Gastrocnemius medialis (tissue), 4 donors: ENCODE measurements at regions not wholly inside any gene's neighbourhood (a gene's known extent, or its start where the extent isn't known, plus 50 kb on each side); places are given as distances from the start of the nearest gene placed in this dataset.
"Not testable (repeated sequence)": the region's sequence is repeated elsewhere in the genome, so short reads cannot be mapped to it uniquely, and the experiment has no call there.

ENCODE experiments used
- ATAC-seq, 2 donors: fragments of 150-250 bp; one replicate each; pipeline ENCODE4 v1.9.1; 2016
- DNase-seq, 2 donors: peaks; one replicate each; pipeline ENCODE4 v3.0.0-alpha.2; 2019
- H3K27ac ChIP-seq, 4 donors: fragments of 200-600 bp; sonication (generic); 1 replicate in 1 of 4; 2 replicates in 3 of 4; pipeline ENCODE4 v1.5.1; 2016 to 2018; ENCODE audit warnings: mild to moderate bottlenecking in 2 of 4, moderate library complexity in 1 of 4
- H3K27me3 ChIP-seq, 3 donors: fragments of 200-600 bp; sonication (generic) in 2 of 3; 1 replicate in 1 of 3; 2 replicates in 2 of 3; pipeline versions ENCODE4 v1.5.1 to v1.6.0; 2016 to 2019; ENCODE audit warnings: mild to moderate bottlenecking in 1 of 3, moderate library complexity in 1 of 3
- H3K36me3 ChIP-seq, 2 donors: fragments of 200-600 bp; sonication (generic) in 1 of 2; one replicate each; pipeline ENCODE4 v1.5.1; 2017 to 2018
- H3K4me1 ChIP-seq, 2 donors: fragments of 200-600 bp; sonication (generic) in 1 of 2; one replicate each; pipeline ENCODE4 v1.5.1; 2016 to 2017; ENCODE audit warnings: mild to moderate bottlenecking in 2 of 2
- H3K4me3 ChIP-seq, 4 donors: fragments of 200-600 bp; sonication (generic) in 3 of 4; 1 replicate in 1 of 4; 2 replicates in 3 of 4; pipeline ENCODE4 v1.5.1; 2016 to 2019; ENCODE audit warnings: mild to moderate bottlenecking in 2 of 4
- H3K9me3 ChIP-seq, 3 donors: fragments of 200-600 bp; sonication (generic) in 2 of 3; 1 replicate in 1 of 3; 2 replicates in 2 of 3; pipeline ENCODE4 v1.5.1; 2016 to 2019
- POLR2A ChIP-seq, 2 donors: fragments of 450-650 bp; IDR thresholded peaks; one replicate each; pipeline ENCODE4 v1.6.1; 2017; ENCODE audit warnings: antibody characterized with exemption in 2 of 2, mild to moderate bottlenecking in 2 of 2, moderate library complexity in 2 of 2
- in situ Hi-C, 4 donors: fragments of 200-750 bp; cut with MboI; loops; one replicate each; pipeline versions ENCODE4 v1.15.0 to v1.8.0; 2017; ENCODE audit warnings: low sequenced_read_pairs in 4 of 4
- intact Hi-C: fragments of 100-400 bp; cut with DNase I; formaldehyde crosslinking; loops from one replicate; pipeline ENCODE4 v1.15.1; 2023; ENCODE audit warnings: low total_unique reads
- TF ChIP-seq, protein P1 (sequence below), 5 experiments: fragments of 450-650 bp in 3 of 5; fragments of 200-600 bp in 2 of 5; sonication (generic) in 2 of 5; IDR thresholded peaks in 4 of 5; conservative IDR thresholded peaks in 1 of 5; 1 replicate in 4 of 5; 2 replicates in 1 of 5; pipeline ENCODE4 v1.5.1; 2016 to 2019; ENCODE audit warnings: antibody characterized with exemption in 5 of 5, mild to moderate bottlenecking in 3 of 5, moderate library complexity in 3 of 5

DNA sequence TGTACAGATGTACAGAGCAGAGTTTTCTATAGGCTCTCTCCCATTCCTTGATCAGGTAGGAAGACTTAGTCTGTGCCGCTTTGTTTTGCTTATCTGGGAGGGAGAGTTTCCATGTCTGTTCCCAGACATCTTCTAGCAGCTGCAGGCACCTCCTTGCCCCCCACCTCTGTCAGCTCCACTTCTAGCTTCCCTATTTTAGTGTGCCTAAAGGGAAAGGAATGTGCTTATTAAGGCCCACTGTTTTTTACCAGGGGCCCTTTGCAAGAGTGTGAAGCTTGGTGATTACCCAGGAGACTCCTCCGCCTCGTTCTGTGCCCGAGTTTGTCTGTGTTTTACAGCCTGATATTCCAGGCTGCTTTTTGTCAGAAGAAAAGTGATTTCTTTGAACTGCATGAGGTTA, 1984.4 kb downstream of the OLFM4 start:
- no peaks in the 10 kb centered on the region for H3K27me3 ChIP-seq
- DNase-seq: no peak
- no peaks in the 10 kb centered on the region for H3K4me1 ChIP-seq
- H3K27ac ChIP-seq: no peak overlapping the region
- TF ChIP-seq, protein P1, sequence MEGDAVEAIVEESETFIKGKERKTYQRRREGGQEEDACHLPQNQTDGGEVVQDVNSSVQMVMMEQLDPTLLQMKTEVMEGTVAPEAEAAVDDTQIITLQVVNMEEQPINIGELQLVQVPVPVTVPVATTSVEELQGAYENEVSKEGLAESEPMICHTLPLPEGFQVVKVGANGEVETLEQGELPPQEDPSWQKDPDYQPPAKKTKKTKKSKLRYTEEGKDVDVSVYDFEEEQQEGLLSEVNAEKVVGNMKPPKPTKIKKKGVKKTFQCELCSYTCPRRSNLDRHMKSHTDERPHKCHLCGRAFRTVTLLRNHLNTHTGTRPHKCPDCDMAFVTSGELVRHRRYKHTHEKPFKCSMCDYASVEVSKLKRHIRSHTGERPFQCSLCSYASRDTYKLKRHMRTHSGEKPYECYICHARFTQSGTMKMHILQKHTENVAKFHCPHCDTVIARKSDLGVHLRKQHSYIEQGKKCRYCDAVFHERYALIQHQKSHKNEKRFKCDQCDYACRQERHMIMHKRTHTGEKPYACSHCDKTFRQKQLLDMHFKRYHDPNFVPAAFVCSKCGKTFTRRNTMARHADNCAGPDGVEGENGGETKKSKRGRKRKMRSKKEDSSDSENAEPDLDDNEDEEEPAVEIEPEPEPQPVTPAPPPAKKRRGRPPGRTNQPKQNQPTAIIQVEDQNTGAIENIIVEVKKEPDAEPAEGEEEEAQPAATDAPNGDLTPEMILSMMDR (IDR thresholded peaks at IDR 0.05 in 4 of 5, conservative IDR thresholded peaks at IDR 0.05 in 1 of 5): no peak
- TF ChIP-seq POLR2A (IDR thresholded peaks at IDR 0.05): no peak
- H3K9me3 ChIP-seq: no peaks in the 10 kb centered on the region
- in situ Hi-C loops: no loop called here
- intact Hi-C loops: no loop called here
- H3K4me3 ChIP-seq: no peak overlapping the region
- H3K36me3 ChIP-seq: no peaks in the 10 kb centered on the region
- no peak for ATAC-seq

DNA sequence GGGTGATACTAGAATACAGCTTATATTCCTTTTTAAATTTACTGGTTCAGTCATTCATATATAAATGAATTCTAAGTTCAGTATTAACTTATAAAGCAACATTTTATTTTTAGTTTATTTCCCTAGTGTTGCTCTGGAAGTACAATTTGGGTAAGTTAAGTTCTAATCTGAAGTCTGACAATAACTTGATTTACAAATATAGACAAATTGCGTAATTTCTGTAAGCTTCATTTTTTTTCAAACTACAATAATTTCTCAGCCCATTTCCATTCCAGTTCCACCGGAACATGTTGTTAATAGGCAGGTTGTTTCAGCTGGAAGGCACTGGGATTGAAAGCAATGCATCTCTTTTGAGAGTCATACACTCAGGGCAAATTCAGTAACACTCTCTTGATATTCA, 2000.7 kb downstream of the OLFM4 start:
- Histone ChIP-seq H3K27ac (no peak overlapping the region), H3K4me1 (no peaks in the 10 kb centered on the region), H3K4me3 (no peak overlapping the region), H3K9me3 (no peaks in the 10 kb centered on the region), H3K36me3 (no peaks in the 10 kb centered on the region), H3K27me3 (no peaks in the 10 kb centered on the region)
- TF ChIP-seq, protein P1 (IDR thresholded peaks at IDR 0.05 in 4 of 5, conservative IDR thresholded peaks at IDR 0.05 in 1 of 5): no peak
- no peak for TF ChIP-seq POLR2A (IDR thresholded peaks at IDR 0.05)
- in situ Hi-C loops (no loop called here), intact Hi-C loops (no loop called here)
- ATAC-seq: no peak
- DNase-seq: no peak

DNA sequence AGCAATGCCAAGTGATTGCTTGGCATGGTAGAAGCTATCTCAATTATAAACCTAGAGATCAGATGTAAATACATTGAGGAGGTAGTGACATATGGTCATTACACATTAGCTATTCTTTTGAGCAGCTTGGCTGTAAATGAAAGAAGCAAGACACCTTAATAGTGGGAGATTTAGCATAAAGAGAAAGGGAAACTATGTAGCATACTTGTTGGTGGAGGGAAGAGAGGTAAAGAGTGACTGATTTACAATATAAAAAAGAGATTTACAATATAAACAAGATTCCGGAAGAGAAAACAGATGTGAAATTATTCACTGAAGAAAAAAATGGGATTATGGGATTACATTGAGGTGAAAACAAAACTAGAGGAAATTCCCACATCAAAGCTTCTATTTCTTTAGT, 2009.6 kb downstream of the OLFM4 start:
- no peak overlapping the region for H3K27ac ChIP-seq
- intact Hi-C loops: no loop called here

DNA sequence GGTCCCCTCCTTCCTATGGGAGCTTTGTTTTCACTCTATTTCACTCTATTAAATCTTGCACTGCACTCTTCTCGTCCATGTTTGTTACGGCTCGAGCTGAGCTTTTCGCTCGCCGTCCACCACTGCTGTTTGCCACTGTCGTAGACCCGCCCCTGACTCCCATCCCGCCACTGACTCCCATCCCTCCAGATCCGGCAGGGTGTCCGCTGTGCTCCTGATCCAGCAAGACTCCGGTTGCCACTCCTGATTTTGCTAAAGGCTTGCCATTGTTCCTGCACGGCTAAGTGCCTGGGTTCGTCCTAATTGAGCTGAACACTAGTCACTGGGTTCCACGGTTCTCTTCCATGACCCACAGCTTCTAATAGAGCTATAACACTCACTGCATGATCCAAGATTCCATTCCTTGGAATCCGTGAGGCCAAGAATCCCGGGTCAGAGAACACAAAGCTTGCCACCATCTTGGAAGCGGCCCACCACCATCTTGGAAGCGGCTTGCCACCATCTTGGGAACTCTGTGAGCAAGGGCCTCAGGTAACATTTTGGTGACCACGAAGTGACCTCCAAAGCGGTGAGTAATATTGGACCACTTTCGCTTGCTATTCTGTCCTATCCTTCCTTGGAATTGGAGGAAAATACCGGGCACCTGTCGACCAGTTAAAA, 2025.4 kb downstream of the OLFM4 start:
- H3K27ac ChIP-seq, H3K27me3 ChIP-seq, intact Hi-C loops, H3K4me1 ChIP-seq, ATAC-seq, in situ Hi-C loops, H3K36me3 ChIP-seq, H3K4me3 ChIP-seq, H3K9me3 ChIP-seq, DNase-seq: not testable (repeated sequence)

More for the DNA sequence above, 2009.6 kb downstream of the OLFM4 start:
- TF ChIP-seq POLR2A (IDR thresholded peaks at IDR 0.05): no peak
- TF ChIP-seq, protein P1 (IDR thresholded peaks at IDR 0.05 in 4 of 5, conservative IDR thresholded peaks at IDR 0.05 in 1 of 5): no peak
- no peaks in the 10 kb centered on the region for H3K9me3 ChIP-seq
- no peaks in the 10 kb centered on the region for H3K36me3 ChIP-seq
- H3K4me1 ChIP-seq: no peaks in the 10 kb centered on the region
- DNase-seq (no peak), ATAC-seq (no peak)
- in situ Hi-C loops: no loop called here
- H3K4me3 ChIP-seq: no peak overlapping the region
- no peaks in the 10 kb centered on the region for H3K27me3 ChIP-seq

DNA sequence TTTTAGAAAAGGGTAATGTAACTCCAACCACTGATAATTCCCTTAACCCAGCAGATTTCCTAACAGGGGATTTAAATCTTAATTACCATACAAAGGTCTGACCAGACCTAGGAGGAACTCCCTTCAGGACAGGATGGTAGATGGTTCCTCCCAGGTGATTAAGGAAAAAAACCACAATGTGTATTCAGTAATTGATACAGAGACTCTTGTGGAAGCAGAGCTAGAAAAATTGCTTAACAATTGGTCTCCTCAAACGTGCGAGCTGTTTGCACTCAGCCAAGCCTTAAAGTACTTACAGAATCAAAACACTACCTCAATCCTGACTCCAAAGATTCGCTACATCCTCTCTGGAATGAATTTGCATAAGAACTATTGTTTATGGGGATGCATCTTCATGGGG, 2027.1 kb downstream of the OLFM4 start:
- H3K27ac ChIP-seq, intact Hi-C loops, H3K4me1 ChIP-seq, H3K36me3 ChIP-seq, H3K9me3 ChIP-seq, ATAC-seq, in situ Hi-C loops, H3K27me3 ChIP-seq, DNase-seq, H3K4me3 ChIP-seq: not testable (repeated sequence)

DNA sequence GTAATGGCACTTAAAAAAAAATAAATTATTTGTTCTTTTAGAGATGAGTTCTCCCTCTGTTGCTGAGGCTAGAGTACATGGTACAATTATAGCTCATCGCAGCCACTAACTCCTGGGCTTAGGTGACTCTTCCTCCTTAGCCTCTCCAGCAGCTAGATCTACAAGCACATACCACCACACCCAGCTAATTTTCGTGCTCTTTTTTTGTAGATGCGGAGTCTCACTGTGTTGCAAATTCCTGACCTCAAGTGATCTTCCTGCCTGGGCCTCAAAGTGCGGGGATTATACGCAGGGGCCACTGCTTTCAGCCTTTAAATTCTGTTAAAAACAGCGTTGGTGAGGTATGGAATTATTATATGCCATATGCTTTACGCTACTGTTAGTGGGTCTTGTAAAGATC, 2034.0 kb downstream of the OLFM4 start:
- Histone ChIP-seq H3K27ac (no peak overlapping the region), H3K27me3 (no peaks in the 10 kb centered on the region), H3K36me3 (no peaks in the 10 kb centered on the region), H3K4me3 (no peak overlapping the region), H3K4me1 (no peaks in the 10 kb centered on the region), H3K9me3 (no peaks in the 10 kb centered on the region)
- in situ Hi-C loops: no loop called here
- no peak for DNase-seq
- ATAC-seq: no peak
- TF ChIP-seq POLR2A (IDR thresholded peaks at IDR 0.05): no peak
- TF ChIP-seq, protein P1 (IDR thresholded peaks at IDR 0.05 in 4 of 5, conservative IDR thresholded peaks at IDR 0.05 in 1 of 5): no peak
- intact Hi-C loops: no loop called here
